ENCODE measurements at regions not wholly inside any gene's neighbourhood (a gene's known extent, or its start where the extent isn't known, plus 50 kb on each side); places are given as distances from the start of the nearest gene placed in this dataset.
A peak's percentile ranks its signal among the peaks of the same experiment; 100 is the strongest.

DNA sequence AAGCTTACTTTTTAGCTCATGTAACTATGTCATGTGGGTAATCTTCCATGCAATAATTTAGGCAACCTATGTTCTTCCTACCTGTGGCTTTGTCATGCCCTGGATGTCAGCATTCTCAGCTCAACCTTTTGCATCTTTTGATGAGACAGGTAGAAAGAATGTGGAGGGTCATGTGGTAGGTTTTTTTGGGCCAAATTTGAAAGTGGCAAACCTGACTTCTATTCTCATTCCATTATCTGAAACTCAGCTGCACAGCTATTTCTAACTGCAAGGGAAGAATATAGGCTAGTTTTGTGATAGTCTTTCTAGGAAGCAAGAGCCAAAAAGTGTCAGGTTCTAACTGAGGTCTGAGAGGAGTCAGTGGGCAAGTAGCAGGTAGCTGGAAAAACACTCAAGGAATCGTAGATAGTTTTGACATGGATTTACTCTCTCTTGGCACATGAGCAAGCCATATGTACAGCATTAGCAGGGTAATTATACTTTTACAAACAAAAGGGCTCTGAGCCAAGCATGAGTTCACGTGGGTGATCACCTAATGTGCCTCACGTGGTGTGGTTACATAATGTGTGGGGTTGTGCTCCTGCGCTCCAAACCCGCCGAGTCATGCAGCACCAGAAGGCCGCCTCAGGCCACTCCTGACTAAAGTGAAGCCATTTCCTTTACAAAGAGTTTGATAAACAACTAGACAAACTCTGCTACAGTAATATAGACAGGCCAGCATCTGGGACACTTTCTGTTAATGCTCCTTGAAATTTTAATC is 1013.8 kb downstream of the PLA2G4A start:
- Histone ChIP-seq H3K4me3 (ENCODE audit: low read depth in 1 of 2, low read length in 2 of 2) (no peak overlapping the region), H3K9ac (ENCODE audit: low read depth, low read length) (no peak overlapping the region), H3K9me3 (ENCODE audit: insufficient read depth, low read length, severe bottlenecking) (peaks cover 2% of the 10 kb centered on the region), H3K79me2 (ENCODE audit: insufficient read depth, low read length) (no peaks in the 10 kb centered on the region), H2AFZ (ENCODE audit: low read depth, low read length) (no peak overlapping the region), H3K4me2 (ENCODE audit: insufficient read depth, low read length) (no peak overlapping the region), H4K20me1 (ENCODE audit: insufficient read depth, low read length) (no peaks in the 10 kb centered on the region), H3K4me1 (ENCODE audit: insufficient read depth, low read length) (no peaks in the 10 kb centered on the region), H3K36me3 (ENCODE audit: insufficient read depth, low read length) (no peaks in the 10 kb centered on the region), H3K27ac (ENCODE audit: low read length) (no peak overlapping the region), H3K27me3 (ENCODE audit: insufficient read depth, low read length, poor library complexity) (no peaks in the 10 kb centered on the region)
- peak; percentile 12 for DNase-seq
- no peak for TF ChIP-seq CTCF (IDR thresholded peaks at IDR 0.05; ENCODE audit: borderline replicate concordance, extremely low read depth, low read length, poor library complexity, severe bottlenecking)
- no peak for TF ChIP-seq EZH2 (IDR thresholded peaks at IDR 0.05; ENCODE audit: borderline replicate concordance, low read depth, low read length, severe bottlenecking)
- no peak for ATAC-seq (ENCODE audit: insufficient read depth, low read depth)

- H2AFZ ChIP-seq (ENCODE audit: low read depth, low read length): no peak overlapping the region
- no peaks in the 10 kb centered on the region for H4K20me1 ChIP-seq (ENCODE audit: insufficient read depth, low read length)
- no peak for ATAC-seq (ENCODE audit: insufficient read depth, low read depth)
- TF ChIP-seq EZH2 (IDR thresholded peaks at IDR 0.05; ENCODE audit: borderline replicate concordance, low read depth, low read length, severe bottlenecking) (no peak), CTCF (IDR thresholded peaks at IDR 0.05; ENCODE audit: borderline replicate concordance, extremely low read depth, low read length, poor library complexity, severe bottlenecking) (no peak)
- no peaks in the 10 kb centered on the region for H3K79me2 ChIP-seq (ENCODE audit: insufficient read depth, low read length)
- H3K4me3 ChIP-seq (ENCODE audit: low read depth in 1 of 2, low read length in 2 of 2): no peak overlapping the region
- H3K36me3 ChIP-seq (ENCODE audit: insufficient read depth, low read length): no peaks in the 10 kb centered on the region
- no peak for DNase-seq
- no peaks in the 10 kb centered on the region for H3K4me1 ChIP-seq (ENCODE audit: insufficient read depth, low read length)
- no peak overlapping the region for H3K9ac ChIP-seq (ENCODE audit: low read depth, low read length)
- H3K27me3 ChIP-seq (ENCODE audit: insufficient read depth, low read length, poor library complexity): no peaks in the 10 kb centered on the region
- no peak overlapping the region for H3K27ac ChIP-seq (ENCODE audit: low read length)
- peaks cover 2% of the 10 kb centered on the region for H3K9me3 ChIP-seq (ENCODE audit: insufficient read depth, low read length, severe bottlenecking)
- no peak overlapping the region for H3K4me2 ChIP-seq (ENCODE audit: insufficient read depth, low read length)
These were observed 1015.6 kb downstream of the PLA2G4A start for GRCh38 chr1:187844313-187844712.

DNA sequence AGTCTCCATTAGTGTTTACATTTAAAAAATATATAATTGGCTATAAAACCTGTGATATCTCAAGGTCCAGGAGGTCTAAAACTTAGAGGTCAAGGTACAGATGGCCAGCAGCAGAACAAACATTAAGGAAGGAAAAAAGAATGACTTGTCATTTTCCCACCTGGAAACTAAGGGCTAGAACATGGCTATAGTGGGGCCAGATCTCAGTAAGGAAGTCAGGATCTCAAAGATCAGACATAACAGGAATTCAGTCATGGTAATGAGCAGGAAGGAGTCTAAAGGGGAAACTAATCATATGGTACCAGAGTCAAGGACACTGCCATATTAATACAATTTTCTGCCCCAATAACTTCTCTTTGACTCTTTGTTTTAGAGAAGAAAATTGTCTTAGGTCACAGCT is 1018.8 kb downstream of the PLA2G4A start:
- Histone ChIP-seq H3K4me1 (ENCODE audit: insufficient read depth, low read length) (no peaks in the 10 kb centered on the region), H3K9ac (ENCODE audit: low read depth, low read length) (no peak overlapping the region), H3K27ac (ENCODE audit: low read length) (no peak overlapping the region), H3K79me2 (ENCODE audit: insufficient read depth, low read length) (no peaks in the 10 kb centered on the region), H3K4me2 (ENCODE audit: insufficient read depth, low read length) (no peak overlapping the region), H2AFZ (ENCODE audit: low read depth, low read length) (no peak overlapping the region), H3K4me3 (ENCODE audit: low read depth in 1 of 2, low read length in 2 of 2) (no peak overlapping the region), H3K27me3 (ENCODE audit: insufficient read depth, low read length, poor library complexity) (no peaks in the 10 kb centered on the region), H3K9me3 (ENCODE audit: insufficient read depth, low read length, severe bottlenecking) (no peaks in the 10 kb centered on the region), H3K36me3 (ENCODE audit: insufficient read depth, low read length) (no peaks in the 10 kb centered on the region), H4K20me1 (ENCODE audit: insufficient read depth, low read length) (no peaks in the 10 kb centered on the region)
- TF ChIP-seq EZH2 (IDR thresholded peaks at IDR 0.05; ENCODE audit: borderline replicate concordance, low read depth, low read length, severe bottlenecking): no peak
- TF ChIP-seq CTCF (IDR thresholded peaks at IDR 0.05; ENCODE audit: borderline replicate concordance, extremely low read depth, low read length, poor library complexity, severe bottlenecking): no peak
- no peak for DNase-seq
- ATAC-seq (ENCODE audit: insufficient read depth, low read depth): no peak
